Stomach (tissue), 8 donors: ENCODE measurements at regions not wholly inside any gene's neighbourhood (a gene's known extent, or its start where the extent isn't known, plus 50 kb on each side); places are given as distances from the start of the nearest gene placed in this dataset.

Source experiments
- DNase-seq, 2 donors: peaks; one replicate each; pipeline versions ENCODE4 v3.0.0 to v3.0.0-alpha.2; 2013 to 2019
- H3K27ac ChIP-seq, 5 donors: fragments of 200-600 bp in 4 of 5; sonication (generic) in 4 of 5; one replicate each; pipeline ENCODE4 v1.5.1; 2013 to 2019; ENCODE audit warnings: mild to moderate bottlenecking in 1 of 5, moderate library complexity in 1 of 5
- H3K27me3 ChIP-seq, 3 donors: fragments of 200-600 bp; sonication (generic); one replicate each; pipeline ENCODE4 v1.5.1; 2017 to 2019; ENCODE audit warnings: mixed run types in 1 of 3
- H3K36me3 ChIP-seq, 4 donors: fragments of 200-600 bp; sonication (generic); 1 replicate in 3 of 4; 2 replicates in 1 of 4; pipeline ENCODE4 v1.5.1; 2016 to 2019
- H3K4me1 ChIP-seq, 4 donors: fragments of 200-600 bp; sonication (generic); one replicate each; pipeline ENCODE4 v1.5.1; 2016 to 2019
- H3K4me3 ChIP-seq, 4 donors: fragments of 200-600 bp; sonication (generic) in 3 of 4; one replicate each; pipeline ENCODE4 v1.5.1; 2016 to 2019; ENCODE audit warnings: mild to moderate bottlenecking in 1 of 4
- H3K9me3 ChIP-seq, 4 donors: fragments of 200-600 bp; sonication (generic); one replicate each; pipeline ENCODE4 v1.5.1; 2016 to 2019
- EP300 ChIP-seq: sonication (generic); formaldehyde crosslinking; IDR thresholded peaks from one replicate; pipeline ENCODE4 v1.6.1; 2017; ENCODE audit warnings: antibody characterized with exemption
- POLR2A ChIP-seq, 4 donors: fragments of 450-650 bp; IDR thresholded peaks; one replicate each; pipeline ENCODE4 v1.6.1; 2016; ENCODE audit warnings: antibody characterized with exemption in 4 of 4, control low read depth in 2 of 4, mild to moderate bottlenecking in 1 of 4, moderate library complexity in 1 of 4
- POLR2AphosphoS5 ChIP-seq, 3 donors: sonication (generic); formaldehyde crosslinking; IDR thresholded peaks; one replicate each; pipeline ENCODE4 v1.6.1; 2016; ENCODE audit warnings: antibody characterized with exemption in 3 of 3
- WGBS, 5 donors: extraction: QIAGEN DNeasy Blood & Tissue Kit in 3 of 5; methylation state at CpG; one replicate each; pipeline versions ENCODE4 v1.1.5 to v1.1.7; 2013 to 2018; 5-methylcytosine and 5-hydroxymethylcytosine counted together
- intact Hi-C: fragments of 100-400 bp; cut with DNase I; formaldehyde crosslinking; loops from one replicate; pipeline ENCODE4 v1.15.1; 2023; ENCODE audit warnings: low total_unique reads
- TF ChIP-seq, protein P1 (sequence below), 7 experiments: fragments of 450-650 bp in 4 of 7; fragments of 200-600 bp in 3 of 7; sonication (generic) in 3 of 7; IDR thresholded peaks; one replicate each; pipeline ENCODE4 v1.5.1; 2016 to 2019; ENCODE audit warnings: antibody characterized with exemption in 7 of 7, control low read depth in 2 of 7, mild to moderate bottlenecking in 1 of 7
- donor health status: healthy with polysubstance abuse.
- donor health status: Bipolar disorder and iron deficiency.
- donor health status: healthy.

DNA sequence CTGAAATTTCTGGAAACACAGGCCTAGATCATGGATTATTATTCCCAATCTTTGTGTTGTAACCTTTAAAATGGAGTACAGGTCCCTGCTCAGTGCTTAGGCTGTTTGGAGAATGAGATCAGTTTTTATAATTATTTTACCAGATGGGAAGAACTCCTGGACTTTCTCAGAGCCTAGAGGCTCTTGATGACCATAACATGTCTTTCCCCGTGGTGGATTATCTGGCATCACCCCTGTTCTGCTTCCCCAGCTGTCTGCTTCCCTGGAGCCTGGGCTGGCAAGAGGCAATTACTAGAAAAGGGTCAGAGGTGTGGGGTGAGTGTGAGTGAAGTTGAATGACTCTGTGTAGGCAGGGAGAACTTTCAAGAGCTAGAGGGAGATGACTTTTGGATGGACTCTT is 143.0 kb downstream of the CARTPT start:
- DNase-seq: no peak
- Histone ChIP-seq H3K4me1 (peaks cover 0 to 8% (median 2%) of the 10 kb centered on the region in 4 donors), H3K4me3 (no peak overlapping the region), H3K9me3 (peaks cover 0 to 14% (median 2%) of the 10 kb centered on the region in 4 donors), H3K27ac (no peak overlapping the region), H3K27me3 (no peaks in the 10 kb centered on the region), H3K36me3 (no peaks in the 10 kb centered on the region)
- WGBS, 5 donors: 43 to 62% (median 48%) methylated on average over 1 of the region's 1 CpG
- intact Hi-C loops: no loop called here
- no peak for TF ChIP-seq POLR2AphosphoS5 (IDR thresholded peaks at IDR 0.05)
- TF ChIP-seq POLR2A (IDR thresholded peaks at IDR 0.05): no peak
- TF ChIP-seq EP300: no peak
- TF ChIP-seq, protein P1, sequence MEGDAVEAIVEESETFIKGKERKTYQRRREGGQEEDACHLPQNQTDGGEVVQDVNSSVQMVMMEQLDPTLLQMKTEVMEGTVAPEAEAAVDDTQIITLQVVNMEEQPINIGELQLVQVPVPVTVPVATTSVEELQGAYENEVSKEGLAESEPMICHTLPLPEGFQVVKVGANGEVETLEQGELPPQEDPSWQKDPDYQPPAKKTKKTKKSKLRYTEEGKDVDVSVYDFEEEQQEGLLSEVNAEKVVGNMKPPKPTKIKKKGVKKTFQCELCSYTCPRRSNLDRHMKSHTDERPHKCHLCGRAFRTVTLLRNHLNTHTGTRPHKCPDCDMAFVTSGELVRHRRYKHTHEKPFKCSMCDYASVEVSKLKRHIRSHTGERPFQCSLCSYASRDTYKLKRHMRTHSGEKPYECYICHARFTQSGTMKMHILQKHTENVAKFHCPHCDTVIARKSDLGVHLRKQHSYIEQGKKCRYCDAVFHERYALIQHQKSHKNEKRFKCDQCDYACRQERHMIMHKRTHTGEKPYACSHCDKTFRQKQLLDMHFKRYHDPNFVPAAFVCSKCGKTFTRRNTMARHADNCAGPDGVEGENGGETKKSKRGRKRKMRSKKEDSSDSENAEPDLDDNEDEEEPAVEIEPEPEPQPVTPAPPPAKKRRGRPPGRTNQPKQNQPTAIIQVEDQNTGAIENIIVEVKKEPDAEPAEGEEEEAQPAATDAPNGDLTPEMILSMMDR (IDR thresholded peaks at IDR 0.05): no peak

DNA sequence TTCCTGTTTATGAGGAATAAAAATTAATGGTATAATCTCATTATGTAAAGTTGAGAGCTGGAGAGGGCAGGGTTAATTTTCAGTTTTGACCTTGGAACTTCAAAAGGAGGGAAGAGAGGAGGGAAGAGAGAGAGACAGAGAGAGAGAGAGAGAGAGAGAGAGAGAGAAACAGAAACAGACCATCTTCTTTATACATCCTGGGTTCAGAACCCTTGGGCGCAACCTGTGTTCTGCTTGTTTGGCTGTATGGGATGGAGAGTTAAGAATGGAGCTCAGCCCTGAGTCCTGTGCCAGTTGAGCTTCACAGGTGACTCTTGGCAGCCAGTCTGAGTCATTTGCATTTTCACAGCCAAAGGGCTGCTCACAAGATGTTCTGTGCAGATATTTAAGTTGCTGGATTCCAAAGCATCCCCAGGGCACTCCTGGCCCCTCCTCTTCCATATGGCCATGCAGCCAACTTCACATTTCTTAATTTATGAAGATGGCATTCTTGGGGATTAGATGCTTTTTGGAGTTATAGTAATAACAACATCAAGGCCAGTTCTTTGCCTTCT is 143.5 kb downstream of the CARTPT start:
- no peak for DNase-seq
- WGBS, 5 donors: 0 to 71% (median 55%) methylated on average over 1 of the region's 1 CpG
- Histone ChIP-seq H3K9me3 (peaks cover 0 to 14% (median 0%) of the 10 kb centered on the region in 4 donors), H3K4me1 (peaks cover 0 to 8% (median 2%) of the 10 kb centered on the region in 4 donors), H3K36me3 (no peaks in the 10 kb centered on the region), H3K27me3 (no peaks in the 10 kb centered on the region), H3K27ac (no peak overlapping the region), H3K4me3 (no peak overlapping the region)
- intact Hi-C loops: no loop called here
- TF ChIP-seq, protein P1 (IDR thresholded peaks at IDR 0.05): no peak
- TF ChIP-seq POLR2A (IDR thresholded peaks at IDR 0.05) (no peak), EP300 (no peak), POLR2AphosphoS5 (IDR thresholded peaks at IDR 0.05) (no peak)

DNA sequence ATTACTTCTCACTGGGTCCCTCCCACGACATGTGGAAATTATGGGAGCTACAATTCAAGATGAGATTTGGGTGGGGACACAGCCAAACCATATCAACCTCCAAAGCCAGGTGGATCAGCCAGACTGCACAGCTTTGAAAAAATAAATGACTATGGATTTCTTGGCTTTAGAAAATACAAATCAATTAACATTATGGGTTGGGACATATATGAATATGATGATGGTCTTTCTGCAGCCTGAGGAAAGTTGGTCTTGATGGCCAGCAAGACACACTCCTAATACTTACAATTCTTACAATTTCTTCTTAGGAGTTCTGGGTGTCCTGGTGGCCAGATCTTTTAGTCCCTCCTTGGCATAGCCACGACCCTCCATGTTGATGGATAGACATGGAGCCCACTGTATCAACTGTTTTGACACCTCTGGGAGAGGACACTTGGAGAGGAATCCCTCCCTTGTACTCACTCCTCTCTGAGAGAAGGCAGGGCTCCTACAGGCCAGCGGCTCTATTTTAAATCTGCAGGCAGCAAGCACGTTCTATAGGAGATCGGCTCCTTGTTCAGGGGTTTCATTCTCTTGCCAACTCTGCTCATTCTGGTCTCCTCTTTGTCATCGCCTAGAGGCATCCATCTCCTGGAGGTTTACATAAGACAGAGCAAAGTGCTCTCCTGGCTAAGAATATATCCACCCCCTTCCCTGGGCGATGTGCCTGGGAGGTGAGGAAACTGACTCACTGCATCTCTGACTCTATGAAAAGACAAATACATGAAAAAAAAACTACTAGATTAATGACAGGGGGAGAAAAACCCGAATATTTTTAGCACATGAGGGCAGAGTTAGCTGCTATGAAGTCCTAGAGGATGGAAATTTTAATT is 145.9 kb downstream of the CARTPT start:
- intact Hi-C loops: no loop called here
- TF ChIP-seq, protein P1 (IDR thresholded peaks at IDR 0.05): no peak
- TF ChIP-seq POLR2AphosphoS5 (IDR thresholded peaks at IDR 0.05) (peak in 2 of 3 donors; percentile 21 to 71), EP300 (no peak)
- 44 to 56% (median 50%) methylated on average over 8 of the region's 8 CpGs for WGBS, 5 donors

DNA sequence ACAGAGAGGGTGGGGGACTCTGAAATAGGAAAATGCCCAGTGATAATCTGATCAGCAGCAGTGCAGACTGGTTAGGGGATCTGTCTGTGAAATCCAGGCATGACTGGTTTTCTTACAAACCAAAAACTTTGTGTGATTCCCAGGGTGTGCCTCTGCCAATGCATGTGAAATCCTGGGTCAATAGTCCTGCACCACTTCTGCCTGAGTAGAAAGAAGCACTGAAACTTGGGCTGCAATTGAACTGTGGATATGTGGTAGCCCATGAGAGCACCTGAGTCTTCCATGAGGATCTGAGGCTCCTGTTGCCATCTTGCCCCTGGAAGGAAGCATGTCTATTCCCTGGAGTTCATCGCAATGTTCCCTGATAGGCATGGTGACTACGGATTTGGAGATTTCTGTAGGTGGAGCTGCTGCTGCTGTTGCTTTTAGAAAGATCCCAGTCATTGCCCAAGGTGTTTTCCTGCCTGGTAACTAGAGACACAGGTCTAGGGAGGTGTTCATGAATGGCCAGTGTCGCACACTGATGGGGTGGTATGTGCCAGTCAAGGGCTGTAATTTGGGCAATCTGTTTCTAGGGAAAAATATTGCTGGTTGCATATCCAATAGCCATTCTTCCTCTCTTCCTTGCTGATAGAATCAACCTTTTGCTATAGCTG is 146.7 kb downstream of the CARTPT start:
- H3K4me3 ChIP-seq: no peak overlapping the region
- TF ChIP-seq POLR2A (IDR thresholded peaks at IDR 0.05): no peak
- TF ChIP-seq EP300: no peak
- DNase-seq: no peak
- H3K27me3 ChIP-seq: no peaks in the 10 kb centered on the region
- WGBS, 5 donors: 72 to 82% (median 79%) methylated on average over 3 of the region's 3 CpGs
- peak overlapping the region in 2 of 5 donors; percentile 51 to 65 for H3K27ac ChIP-seq
- peaks cover 0 to 8% (median 2%) of the 10 kb centered on the region in 4 donors for H3K4me1 ChIP-seq
- intact Hi-C loops: no loop called here
- peaks cover 0 to 14% (median 0%) of the 10 kb centered on the region in 4 donors for H3K9me3 ChIP-seq
- H3K36me3 ChIP-seq: no peaks in the 10 kb centered on the region

More for the DNA sequence above, 145.9 kb downstream of the CARTPT start:
- DNase-seq: peak in 1 of 2 donors; percentile 79
- H3K9me3 ChIP-seq: peaks cover 0 to 14% (median 0%) of the 10 kb centered on the region in 4 donors
- H3K4me3 ChIP-seq: no peak overlapping the region
- no peaks in the 10 kb centered on the region for H3K36me3 ChIP-seq
- peaks cover 0 to 8% (median 2%) of the 10 kb centered on the region in 4 donors for H3K4me1 ChIP-seq
- no peaks in the 10 kb centered on the region for H3K27me3 ChIP-seq
- H3K27ac ChIP-seq: peak overlapping the region in 2 of 5 donors; percentile 51 to 65
